WTC11 (cell line): ENCODE measurements at regions not wholly inside any gene's neighbourhood (a gene's known extent, or its start where the extent isn't known, plus 50 kb on each side); places are given as distances from the start of the nearest gene placed in this dataset.

Experiments used
- ETV6 ChIP-seq: sonication (generic); formaldehyde crosslinking; IDR thresholded peaks from 2 replicates; pipeline ENCODE4 v1.8.1; 2022; ENCODE audit warnings: mild to moderate bottlenecking, missing genetic modification reagents
- FOXK1 ChIP-seq: sonication (generic); formaldehyde crosslinking; IDR thresholded peaks from 2 replicates; pipeline ENCODE4 v1.8.0; 2022; ENCODE audit warnings: mild to moderate bottlenecking, moderate library complexity, missing genetic modification reagents
- SP1 ChIP-seq: sonication (generic); formaldehyde crosslinking; conservative IDR thresholded peaks from 2 replicates; pipeline ENCODE4 v1.8.1; 2022; ENCODE audit warnings: missing genetic modification reagents
- TF ChIP-seq, protein P1 (sequence below): fragments of 200-600 bp; IDR thresholded peaks from 2 replicates; pipeline ENCODE4 v1.8.0; 2022; ENCODE audit warnings: antibody characterized with exemption
- TF ChIP-seq, protein P2 (sequence below): sonication (generic); formaldehyde crosslinking; IDR thresholded peaks from 2 replicates; pipeline ENCODE4 v1.8.0; 2022; ENCODE audit warnings: mild to moderate bottlenecking, missing genetic modification reagents
- TF ChIP-seq, protein P3 (sequence below): sonication (generic); formaldehyde crosslinking; IDR thresholded peaks from 2 replicates; pipeline ENCODE4 v1.8.1; 2023; ENCODE audit warnings: mild to moderate bottlenecking, missing genetic modification reagents, borderline replicate concordance
- TF ChIP-seq, protein P4 (sequence below): sonication (generic); formaldehyde crosslinking; IDR thresholded peaks from 2 replicates; pipeline ENCODE4 v1.8.0; 2022; ENCODE audit warnings: missing genetic modification reagents
- TF ChIP-seq, protein P5 (sequence below): fragments of 250-450 bp; sonication (Bioruptor Pico); IDR thresholded peaks from 2 replicates; pipeline ENCODE4 v1.9.0; 2021; ENCODE audit warnings: mild to moderate bottlenecking

DNA sequence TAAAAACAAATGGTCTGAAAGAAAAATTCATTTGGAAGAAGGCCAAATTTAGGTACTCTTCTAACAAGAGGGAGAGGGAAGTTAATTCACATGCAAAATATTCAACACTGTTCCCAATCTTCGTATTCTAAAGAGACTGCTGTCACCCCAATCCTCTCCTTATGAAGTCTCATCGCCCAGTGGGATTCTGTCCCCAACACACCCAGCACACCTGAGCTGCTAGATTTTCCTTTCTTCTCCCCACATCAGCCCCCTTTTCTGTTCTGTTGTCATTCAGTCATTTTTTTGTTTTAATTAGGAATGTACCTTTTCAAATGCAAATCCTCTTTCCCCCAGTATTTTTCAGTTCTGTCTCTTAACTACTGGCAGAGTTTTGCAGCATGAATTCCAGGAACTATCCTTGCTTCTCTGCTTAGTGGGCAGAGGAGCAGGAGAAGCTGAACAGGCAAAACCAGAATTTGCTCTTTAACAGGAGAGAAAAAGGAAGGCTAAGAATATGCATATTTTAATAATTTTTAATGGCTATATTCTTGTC, 366.9 kb downstream of the MAN2A1 start:
- no peak for TF ChIP-seq ETV6
- no peak for TF ChIP-seq SP1 (CRISPR knock-in tag)
- TF ChIP-seq, protein P1, sequence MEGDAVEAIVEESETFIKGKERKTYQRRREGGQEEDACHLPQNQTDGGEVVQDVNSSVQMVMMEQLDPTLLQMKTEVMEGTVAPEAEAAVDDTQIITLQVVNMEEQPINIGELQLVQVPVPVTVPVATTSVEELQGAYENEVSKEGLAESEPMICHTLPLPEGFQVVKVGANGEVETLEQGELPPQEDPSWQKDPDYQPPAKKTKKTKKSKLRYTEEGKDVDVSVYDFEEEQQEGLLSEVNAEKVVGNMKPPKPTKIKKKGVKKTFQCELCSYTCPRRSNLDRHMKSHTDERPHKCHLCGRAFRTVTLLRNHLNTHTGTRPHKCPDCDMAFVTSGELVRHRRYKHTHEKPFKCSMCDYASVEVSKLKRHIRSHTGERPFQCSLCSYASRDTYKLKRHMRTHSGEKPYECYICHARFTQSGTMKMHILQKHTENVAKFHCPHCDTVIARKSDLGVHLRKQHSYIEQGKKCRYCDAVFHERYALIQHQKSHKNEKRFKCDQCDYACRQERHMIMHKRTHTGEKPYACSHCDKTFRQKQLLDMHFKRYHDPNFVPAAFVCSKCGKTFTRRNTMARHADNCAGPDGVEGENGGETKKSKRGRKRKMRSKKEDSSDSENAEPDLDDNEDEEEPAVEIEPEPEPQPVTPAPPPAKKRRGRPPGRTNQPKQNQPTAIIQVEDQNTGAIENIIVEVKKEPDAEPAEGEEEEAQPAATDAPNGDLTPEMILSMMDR = no peak
- TF ChIP-seq, protein P2, sequence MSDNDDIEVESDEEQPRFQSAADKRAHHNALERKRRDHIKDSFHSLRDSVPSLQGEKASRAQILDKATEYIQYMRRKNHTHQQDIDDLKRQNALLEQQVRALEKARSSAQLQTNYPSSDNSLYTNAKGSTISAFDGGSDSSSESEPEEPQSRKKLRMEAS (CRISPR knock-in tag) = no peak
- TF ChIP-seq, protein P3, sequence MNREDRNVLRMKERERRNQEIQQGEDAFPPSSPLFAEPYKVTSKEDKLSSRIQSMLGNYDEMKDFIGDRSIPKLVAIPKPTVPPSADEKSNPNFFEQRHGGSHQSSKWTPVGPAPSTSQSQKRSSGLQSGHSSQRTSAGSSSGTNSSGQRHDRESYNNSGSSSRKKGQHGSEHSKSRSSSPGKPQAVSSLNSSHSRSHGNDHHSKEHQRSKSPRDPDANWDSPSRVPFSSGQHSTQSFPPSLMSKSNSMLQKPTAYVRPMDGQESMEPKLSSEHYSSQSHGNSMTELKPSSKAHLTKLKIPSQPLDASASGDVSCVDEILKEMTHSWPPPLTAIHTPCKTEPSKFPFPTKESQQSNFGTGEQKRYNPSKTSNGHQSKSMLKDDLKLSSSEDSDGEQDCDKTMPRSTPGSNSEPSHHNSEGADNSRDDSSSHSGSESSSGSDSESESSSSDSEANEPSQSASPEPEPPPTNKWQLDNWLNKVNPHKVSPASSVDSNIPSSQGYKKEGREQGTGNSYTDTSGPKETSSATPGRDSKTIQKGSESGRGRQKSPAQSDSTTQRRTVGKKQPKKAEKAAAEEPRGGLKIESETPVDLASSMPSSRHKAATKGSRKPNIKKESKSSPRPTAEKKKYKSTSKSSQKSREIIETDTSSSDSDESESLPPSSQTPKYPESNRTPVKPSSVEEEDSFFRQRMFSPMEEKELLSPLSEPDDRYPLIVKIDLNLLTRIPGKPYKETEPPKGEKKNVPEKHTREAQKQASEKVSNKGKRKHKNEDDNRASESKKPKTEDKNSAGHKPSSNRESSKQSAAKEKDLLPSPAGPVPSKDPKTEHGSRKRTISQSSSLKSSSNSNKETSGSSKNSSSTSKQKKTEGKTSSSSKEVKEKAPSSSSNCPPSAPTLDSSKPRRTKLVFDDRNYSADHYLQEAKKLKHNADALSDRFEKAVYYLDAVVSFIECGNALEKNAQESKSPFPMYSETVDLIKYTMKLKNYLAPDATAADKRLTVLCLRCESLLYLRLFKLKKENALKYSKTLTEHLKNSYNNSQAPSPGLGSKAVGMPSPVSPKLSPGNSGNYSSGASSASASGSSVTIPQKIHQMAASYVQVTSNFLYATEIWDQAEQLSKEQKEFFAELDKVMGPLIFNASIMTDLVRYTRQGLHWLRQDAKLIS (CRISPR knock-in tag) = no peak
- TF ChIP-seq, protein P4, sequence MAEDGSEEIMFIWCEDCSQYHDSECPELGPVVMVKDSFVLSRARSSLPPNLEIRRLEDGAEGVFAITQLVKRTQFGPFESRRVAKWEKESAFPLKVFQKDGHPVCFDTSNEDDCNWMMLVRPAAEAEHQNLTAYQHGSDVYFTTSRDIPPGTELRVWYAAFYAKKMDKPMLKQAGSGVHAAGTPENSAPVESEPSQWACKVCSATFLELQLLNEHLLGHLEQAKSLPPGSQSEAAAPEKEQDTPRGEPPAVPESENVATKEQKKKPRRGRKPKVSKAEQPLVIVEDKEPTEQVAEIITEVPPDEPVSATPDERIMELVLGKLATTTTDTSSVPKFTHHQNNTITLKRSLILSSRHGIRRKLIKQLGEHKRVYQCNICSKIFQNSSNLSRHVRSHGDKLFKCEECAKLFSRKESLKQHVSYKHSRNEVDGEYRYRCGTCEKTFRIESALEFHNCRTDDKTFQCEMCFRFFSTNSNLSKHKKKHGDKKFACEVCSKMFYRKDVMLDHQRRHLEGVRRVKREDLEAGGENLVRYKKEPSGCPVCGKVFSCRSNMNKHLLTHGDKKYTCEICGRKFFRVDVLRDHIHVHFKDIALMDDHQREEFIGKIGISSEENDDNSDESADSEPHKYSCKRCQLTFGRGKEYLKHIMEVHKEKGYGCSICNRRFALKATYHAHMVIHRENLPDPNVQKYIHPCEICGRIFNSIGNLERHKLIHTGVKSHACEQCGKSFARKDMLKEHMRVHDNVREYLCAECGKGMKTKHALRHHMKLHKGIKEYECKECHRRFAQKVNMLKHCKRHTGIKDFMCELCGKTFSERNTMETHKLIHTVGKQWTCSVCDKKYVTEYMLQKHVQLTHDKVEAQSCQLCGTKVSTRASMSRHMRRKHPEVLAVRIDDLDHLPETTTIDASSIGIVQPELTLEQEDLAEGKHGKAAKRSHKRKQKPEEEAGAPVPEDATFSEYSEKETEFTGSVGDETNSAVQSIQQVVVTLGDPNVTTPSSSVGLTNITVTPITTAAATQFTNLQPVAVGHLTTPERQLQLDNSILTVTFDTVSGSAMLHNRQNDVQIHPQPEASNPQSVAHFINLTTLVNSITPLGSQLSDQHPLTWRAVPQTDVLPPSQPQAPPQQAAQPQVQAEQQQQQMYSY (CRISPR knock-in tag) = no peak
- TF ChIP-seq, protein P5, sequence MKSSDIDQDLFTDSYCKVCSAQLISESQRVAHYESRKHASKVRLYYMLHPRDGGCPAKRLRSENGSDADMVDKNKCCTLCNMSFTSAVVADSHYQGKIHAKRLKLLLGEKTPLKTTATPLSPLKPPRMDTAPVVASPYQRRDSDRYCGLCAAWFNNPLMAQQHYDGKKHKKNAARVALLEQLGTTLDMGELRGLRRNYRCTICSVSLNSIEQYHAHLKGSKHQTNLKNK = no peak
- no peak for TF ChIP-seq FOXK1 (CRISPR knock-in tag)
